Activated naive CD4-positive, alpha-beta T cell treated with anti-CD3 and anti-CD28 coated beads, Interleukin-2, amount 50 U/mL, for 24 hours (primary cell): ENCODE measurements at regions not wholly inside any gene's neighbourhood (a gene's known extent, or its start where the extent isn't known, plus 50 kb on each side); places are given as distances from the start of the nearest gene placed in this dataset.
"Not testable (repeated sequence)": the region's sequence is repeated elsewhere in the genome, so short reads cannot be mapped to it uniquely, and the experiment has no call there.

Experiments used
- H3K27ac Mint-ChIP-seq: one replicate; pipeline ENCODE4 v1.8.0; 2021; ENCODE audit warnings: mild to moderate bottlenecking, mixed read lengths
- H3K27me3 Mint-ChIP-seq: one replicate; pipeline ENCODE4 v1.8.0; 2021; ENCODE audit warnings: mixed read lengths
- H3K36me3 Mint-ChIP-seq: one replicate; pipeline ENCODE4 v1.8.0; 2021; ENCODE audit warnings: mixed read lengths
- H3K4me1 Mint-ChIP-seq: one replicate; pipeline ENCODE4 v1.8.0; 2021; ENCODE audit warnings: mixed read lengths
- H3K4me3 Mint-ChIP-seq: one replicate; pipeline ENCODE4 v1.8.0; 2021; ENCODE audit warnings: mild to moderate bottlenecking, mixed read lengths
- H3K9me3 Mint-ChIP-seq: one replicate; pipeline ENCODE4 v1.8.0; 2021; ENCODE audit warnings: mixed read lengths

DNA sequence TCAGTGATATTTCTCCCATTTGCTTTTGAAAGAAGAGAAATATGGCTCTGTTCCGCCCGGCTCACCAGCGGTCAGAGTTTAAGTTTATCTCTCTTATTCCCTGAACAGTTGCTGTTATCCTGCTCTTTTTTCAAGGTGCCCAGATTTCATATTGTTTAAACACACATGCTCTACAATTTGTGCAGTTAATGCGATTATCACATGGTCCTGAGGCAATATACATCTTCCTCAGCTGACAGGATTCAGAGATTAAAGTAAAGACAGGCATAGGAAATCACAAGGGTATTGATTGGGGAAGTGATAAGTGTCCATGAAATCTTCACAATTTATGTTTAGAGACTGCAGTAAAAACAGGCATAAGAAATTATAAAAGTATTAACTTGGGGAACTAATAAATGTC lies 76.9 kb upstream of the MAX start:
- H3K27me3 Mint-ChIP-seq, H3K4me1 Mint-ChIP-seq, H3K36me3 Mint-ChIP-seq, H3K27ac Mint-ChIP-seq, H3K4me3 Mint-ChIP-seq: not testable (repeated sequence)
- peaks cover 12% of the 10 kb centered on the region for H3K9me3 Mint-ChIP-seq

DNA sequence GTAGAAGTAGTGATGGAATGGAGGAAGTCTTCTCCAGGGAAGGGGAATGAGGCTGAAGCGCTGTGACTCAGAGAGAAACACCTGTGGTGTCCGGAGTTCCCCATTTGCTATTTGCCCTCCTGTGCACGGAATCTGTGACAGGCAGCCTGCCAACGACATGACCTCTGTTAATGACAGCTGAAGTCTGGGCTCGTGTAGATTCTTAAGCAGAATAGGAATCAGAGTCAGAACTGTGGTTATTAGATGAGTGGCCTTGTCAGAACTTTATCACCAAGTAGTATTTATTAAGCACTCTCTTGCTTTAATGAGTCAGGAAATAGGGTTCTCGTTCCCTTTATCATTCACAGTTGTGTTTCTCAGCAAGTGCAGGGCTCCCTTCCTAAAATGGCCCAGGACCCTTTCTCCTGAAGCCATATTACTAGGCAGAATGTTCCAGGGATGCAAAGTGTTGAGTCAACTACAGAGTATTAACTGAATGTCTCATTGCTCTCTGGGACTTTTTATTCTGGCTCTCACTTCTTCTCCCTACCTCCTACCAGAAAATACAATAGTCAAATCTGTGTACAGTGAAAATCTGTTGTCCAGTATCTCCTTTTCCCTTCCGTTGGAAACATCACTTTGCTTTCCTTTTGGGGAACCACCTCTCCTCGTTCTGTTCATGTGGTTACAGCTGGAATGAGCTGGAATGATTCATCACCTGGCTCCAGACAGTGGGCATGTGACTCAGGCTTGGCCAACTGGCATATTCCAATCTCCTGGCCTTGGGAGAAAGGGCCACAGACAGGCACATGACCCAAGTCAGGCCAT lies 77.8 kb upstream of the MAX start:
- Mint-ChIP-seq H3K4me3 (no peak overlapping the region), H3K36me3 (peaks cover 2% of the 10 kb centered on the region), H3K27ac (peak overlapping the region; percentile 46), H3K27me3 (no peaks in the 10 kb centered on the region), H3K9me3 (peaks cover 12% of the 10 kb centered on the region), H3K4me1 (peaks cover 5% of the 10 kb centered on the region)

DNA sequence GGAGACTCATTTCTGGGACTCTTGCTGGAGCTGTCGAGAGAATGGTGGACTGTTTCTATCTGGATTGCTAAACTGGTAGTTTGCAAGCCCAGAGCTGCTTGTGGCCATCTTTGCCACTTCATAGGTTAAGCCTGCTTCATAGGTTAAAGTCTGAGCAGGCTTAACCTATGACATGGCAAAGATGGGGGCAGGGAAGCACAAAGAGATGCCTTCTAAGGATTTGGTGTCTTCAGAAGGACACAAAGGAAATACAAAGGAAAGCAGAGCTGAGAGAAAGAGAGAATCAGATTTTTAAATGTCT lies 78.4 kb upstream of the MAX start:
- Mint-ChIP-seq H3K4me1 (peaks cover 5% of the 10 kb centered on the region), H3K27ac (no peak overlapping the region)

DNA sequence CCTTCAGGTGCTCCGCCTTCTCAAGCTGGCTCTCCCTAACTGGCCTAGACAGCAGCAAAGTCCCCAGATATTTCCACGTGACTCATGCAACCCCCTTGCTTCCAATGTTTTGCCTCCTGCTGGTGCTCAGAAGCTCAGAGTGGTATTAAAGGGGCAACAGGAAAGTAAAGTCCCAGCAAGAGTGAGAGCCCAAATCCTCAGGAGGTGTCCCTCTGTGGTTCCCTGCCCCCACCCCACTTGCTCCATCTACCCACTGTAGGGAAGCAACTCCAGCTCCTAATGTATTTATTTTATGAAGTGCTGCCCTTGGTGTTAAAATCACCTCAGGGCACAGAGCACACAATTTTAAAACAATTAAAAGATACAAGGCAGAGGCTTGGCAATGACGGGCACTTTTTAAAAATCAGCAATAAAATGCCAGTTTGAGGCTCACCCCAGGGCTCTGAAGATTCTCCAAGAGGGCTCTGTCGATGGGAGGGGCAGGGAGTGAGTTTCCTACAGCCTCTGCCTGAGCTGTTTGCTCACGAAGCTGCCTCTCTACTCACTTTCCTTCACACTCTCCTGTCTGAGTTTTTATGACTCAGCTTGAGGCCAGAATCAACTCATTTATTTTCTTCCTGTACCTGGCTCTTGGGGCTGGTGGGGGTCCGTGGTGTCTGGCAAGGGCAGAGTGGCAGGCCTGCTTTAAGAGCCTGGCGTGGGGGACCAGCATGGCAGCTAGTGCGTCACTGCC lies 81.9 kb upstream of the MAX start:
- peaks cover 2% of the 10 kb centered on the region for H3K36me3 Mint-ChIP-seq
- H3K4me1 Mint-ChIP-seq, result peaks cover 5% of the 10 kb centered on the region
- H3K9me3 Mint-ChIP-seq, result peaks cover 12% of the 10 kb centered on the region
- no peak overlapping the region for H3K4me3 Mint-ChIP-seq
- H3K27ac Mint-ChIP-seq, result no peak overlapping the region
- H3K27me3 Mint-ChIP-seq, result no peaks in the 10 kb centered on the region

More for the DNA sequence above, 78.4 kb upstream of the MAX start:
- Mint-ChIP-seq H3K9me3 (peaks cover 12% of the 10 kb centered on the region), H3K36me3 (peaks cover 2% of the 10 kb centered on the region), H3K4me3 (no peak overlapping the region), H3K27me3 (no peaks in the 10 kb centered on the region)

DNA sequence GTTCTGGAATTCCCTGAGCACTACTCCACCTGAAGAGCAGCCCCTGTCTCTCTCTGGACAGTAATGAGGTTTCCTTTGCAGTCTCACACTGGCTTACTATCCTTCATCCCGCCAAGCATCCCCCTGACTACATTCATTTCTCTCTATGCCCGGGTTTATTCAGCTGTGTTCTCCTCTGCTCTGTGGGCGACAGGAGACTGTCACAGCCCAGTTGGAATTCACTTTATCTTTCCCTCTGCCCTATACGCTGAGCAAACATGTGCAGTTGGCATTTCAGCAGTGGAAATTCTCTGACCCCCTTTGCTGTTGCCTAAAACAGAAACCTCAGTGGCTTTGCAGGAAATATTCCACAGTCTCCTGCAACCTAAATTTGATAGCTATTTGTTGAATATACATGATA lies 83.5 kb upstream of the MAX start:
- H3K27me3 Mint-ChIP-seq, result no peaks in the 10 kb centered on the region
- H3K27ac Mint-ChIP-seq, result no peak overlapping the region
- H3K4me1 Mint-ChIP-seq, result no peaks in the 10 kb centered on the region
- H3K4me3 Mint-ChIP-seq, result no peak overlapping the region
- H3K36me3 Mint-ChIP-seq, result peaks cover 2% of the 10 kb centered on the region
- peaks cover 12% of the 10 kb centered on the region for H3K9me3 Mint-ChIP-seq

DNA sequence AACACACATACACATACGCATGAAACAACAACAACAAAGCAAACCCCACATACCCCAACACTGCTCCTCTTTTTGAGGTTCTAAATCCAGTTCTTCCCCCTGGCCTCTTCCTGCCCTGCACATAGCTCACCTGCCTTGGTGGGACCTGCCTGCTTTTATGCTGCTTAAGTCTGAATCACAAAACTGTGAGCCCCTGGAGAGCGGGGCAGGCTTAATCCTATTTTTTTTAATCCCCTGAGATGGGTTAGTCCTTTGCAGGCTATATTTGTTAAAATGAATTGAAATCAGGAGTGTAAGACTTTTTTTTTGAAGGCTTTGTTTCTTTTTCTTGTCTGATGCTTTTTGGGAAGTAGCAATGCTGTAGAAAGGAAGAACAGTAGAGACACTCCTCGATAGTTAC lies 84.6 kb upstream of the MAX start:
- Mint-ChIP-seq H3K4me3 (no peak overlapping the region), H3K9me3 (peaks cover 10% of the 10 kb centered on the region), H3K27ac (no peak overlapping the region), H3K36me3 (peaks cover 2% of the 10 kb centered on the region), H3K4me1 (no peaks in the 10 kb centered on the region), H3K27me3 (no peaks in the 10 kb centered on the region)

DNA sequence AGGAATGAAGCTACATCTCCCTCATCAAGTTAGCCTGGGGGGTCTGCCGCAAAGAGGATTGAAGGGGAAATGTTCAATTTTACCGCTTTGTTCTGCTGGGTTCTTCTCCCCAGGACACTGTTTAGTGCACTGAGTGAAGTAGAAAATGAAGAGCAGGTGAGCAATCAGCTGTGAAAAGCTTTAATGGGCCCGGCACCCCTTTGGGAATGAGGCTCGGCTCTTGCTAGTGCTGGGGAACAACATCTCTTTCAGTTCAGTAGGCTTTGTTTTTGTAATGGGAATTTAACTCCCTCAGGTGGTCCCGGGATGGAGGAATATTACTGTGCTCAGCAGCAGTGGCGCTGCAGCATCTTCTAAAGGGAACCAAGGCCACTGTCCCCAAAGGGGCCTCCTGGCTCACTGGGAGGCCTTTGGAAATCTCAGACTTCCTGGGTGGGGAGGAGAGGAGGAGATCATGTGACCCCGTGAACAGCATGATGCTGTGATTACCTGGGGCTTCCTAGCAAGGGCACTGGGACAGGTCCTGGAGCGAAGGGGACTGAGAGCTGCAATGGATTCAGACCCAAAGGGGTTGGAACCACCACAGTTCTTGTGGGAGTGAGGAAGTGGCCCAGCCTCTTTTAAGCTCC lies 85.2 kb upstream of the MAX start:
- no peaks in the 10 kb centered on the region for H3K4me1 Mint-ChIP-seq
- no peak overlapping the region for H3K27ac Mint-ChIP-seq
- H3K9me3 Mint-ChIP-seq, result peaks cover 4% of the 10 kb centered on the region
- no peak overlapping the region for H3K4me3 Mint-ChIP-seq
- H3K36me3 Mint-ChIP-seq, result peaks cover 2% of the 10 kb centered on the region
- no peaks in the 10 kb centered on the region for H3K27me3 Mint-ChIP-seq

DNA sequence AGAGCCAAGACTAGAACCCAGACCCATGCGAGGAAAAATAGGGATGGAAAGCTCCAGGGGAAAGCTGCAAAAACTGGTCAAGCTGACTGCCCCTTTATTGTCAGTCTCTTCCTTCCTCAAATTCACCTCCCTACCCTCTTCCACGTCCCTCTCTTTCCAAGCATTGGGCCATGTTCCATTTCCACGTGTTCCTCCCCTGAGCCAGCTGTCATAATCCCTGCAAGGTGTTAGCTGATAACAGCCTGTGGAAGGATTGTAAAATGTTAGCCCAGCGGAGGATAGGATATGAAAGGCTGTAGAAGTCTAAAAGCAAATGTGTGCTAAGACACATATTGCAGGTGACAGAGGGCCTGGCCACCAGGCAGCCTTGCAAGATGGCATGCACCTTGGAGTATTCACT lies 88.0 kb upstream of the MAX start:
- Mint-ChIP-seq H3K9me3 (no peaks in the 10 kb centered on the region), H3K4me3 (no peak overlapping the region), H3K4me1 (no peaks in the 10 kb centered on the region), H3K27me3 (no peaks in the 10 kb centered on the region), H3K36me3 (no peaks in the 10 kb centered on the region), H3K27ac (no peak overlapping the region)

DNA sequence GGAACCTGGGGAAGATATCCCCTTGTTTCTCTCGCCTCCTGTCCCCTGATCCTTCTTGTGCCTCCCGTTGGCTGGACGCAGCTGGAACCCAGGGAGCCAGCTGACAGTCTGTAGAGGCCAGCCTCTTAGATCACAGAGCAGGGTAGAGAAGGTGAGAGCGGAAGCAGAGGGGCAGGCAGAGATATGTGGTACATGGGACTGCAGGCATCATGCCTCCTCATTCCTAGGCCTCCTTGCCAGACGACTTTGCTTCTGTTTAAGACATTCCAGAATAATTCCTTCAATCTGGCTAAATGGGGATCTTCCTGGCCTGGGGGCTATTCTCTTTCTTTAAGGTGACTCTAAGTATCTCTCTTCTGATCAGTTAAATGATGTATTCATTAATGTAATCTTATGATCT lies 89.4 kb upstream of the MAX start:
- Mint-ChIP-seq H3K27ac (no peak overlapping the region), H3K36me3 (no peaks in the 10 kb centered on the region), H3K4me3 (no peak overlapping the region), H3K4me1 (no peaks in the 10 kb centered on the region), H3K9me3 (no peaks in the 10 kb centered on the region), H3K27me3 (no peaks in the 10 kb centered on the region)

DNA sequence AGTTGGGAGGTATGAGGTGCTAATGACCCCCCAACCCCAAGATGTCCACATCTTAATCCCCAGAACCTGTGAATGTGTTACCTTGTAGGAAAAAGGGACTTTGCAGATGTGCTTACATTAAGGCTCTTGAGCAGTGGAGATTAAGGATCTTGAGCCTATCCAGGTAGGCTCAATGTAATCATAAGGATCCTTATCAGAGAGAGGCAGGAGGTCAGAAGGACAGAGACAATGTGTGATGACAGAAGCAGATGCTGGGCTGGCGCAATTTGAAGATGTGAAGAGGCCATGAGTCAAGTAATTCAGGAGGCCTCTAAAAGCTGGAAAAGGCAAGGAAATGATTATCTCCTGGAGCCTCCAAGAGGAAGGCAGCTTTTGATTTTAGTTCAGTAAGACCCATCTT lies 90.4 kb upstream of the MAX start:
- H3K27me3 Mint-ChIP-seq, result no peaks in the 10 kb centered on the region
- no peaks in the 10 kb centered on the region for H3K9me3 Mint-ChIP-seq
- no peak overlapping the region for H3K4me3 Mint-ChIP-seq
- H3K4me1 Mint-ChIP-seq, result no peaks in the 10 kb centered on the region
- no peaks in the 10 kb centered on the region for H3K36me3 Mint-ChIP-seq
- no peak overlapping the region for H3K27ac Mint-ChIP-seq

DNA sequence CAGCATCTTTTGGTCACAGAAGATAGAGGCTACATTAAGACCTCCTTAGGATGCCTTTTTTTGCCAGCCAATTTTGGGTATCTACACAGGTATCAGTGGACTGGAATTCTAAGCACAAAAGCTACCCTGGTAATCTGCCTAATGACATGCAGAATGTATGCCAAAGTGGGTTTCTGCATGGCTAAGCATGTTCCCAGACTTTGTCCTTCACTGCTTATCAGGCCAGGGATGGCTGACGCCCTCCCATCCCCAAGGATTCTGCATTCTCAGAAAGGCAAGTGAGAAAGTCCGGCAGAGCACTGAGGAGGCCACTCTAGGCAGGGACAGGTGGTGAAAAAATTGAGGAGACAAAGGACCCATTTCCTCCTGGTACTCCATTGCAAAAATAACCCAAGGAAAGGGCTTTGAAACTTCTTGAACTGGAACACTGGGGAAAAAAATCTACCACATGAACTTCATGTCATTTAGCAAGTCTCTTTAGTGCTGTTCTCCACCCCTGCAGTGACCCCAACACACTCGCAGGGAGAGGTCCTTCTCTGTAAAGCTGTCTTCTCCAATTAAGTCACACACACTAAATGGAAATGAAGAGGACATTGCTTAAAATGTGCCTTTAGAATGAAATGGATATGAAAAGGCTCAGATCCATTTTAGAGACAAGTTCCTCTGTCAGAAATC lies 91.7 kb upstream of the MAX start:
- Mint-ChIP-seq H3K9me3 (no peaks in the 10 kb centered on the region), H3K4me3 (no peak overlapping the region), H3K36me3 (no peaks in the 10 kb centered on the region), H3K27me3 (no peaks in the 10 kb centered on the region), H3K27ac (no peak overlapping the region), H3K4me1 (no peaks in the 10 kb centered on the region)

DNA sequence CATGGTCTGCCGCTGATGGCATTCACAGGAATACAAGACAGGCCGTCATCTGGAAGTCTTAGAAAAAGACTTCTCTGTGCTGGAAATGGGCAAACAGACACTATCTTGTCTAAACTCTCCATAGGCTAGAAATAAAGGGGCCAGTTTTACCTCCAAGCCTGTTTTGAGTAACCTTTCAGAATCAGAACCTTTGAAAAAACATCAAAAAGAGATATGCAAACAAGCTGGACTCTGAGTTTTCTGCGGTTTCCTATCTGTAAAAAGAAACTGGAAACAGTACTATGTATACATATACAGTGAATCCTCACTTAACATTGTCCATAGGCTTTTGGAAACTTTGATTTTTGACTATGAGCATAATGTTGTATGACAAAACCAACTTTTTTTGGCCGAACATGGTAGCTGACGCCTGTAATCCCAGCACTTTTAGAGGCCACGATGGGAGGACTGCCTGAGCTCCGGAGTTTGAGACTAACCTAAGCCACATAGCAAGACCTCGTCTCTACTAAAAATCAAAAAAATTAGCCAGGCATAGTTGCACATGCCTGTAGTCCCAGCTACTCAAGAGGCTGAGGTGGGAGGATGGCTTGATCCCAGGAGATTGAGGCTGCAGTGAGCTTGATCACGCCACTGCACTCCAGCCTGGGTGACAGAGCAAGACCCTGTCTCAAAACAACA lies 92.9 kb upstream of the MAX start:
- H3K9me3 Mint-ChIP-seq, result no peaks in the 10 kb centered on the region
- H3K27ac Mint-ChIP-seq, result no peak overlapping the region
- no peaks in the 10 kb centered on the region for H3K4me1 Mint-ChIP-seq
- no peaks in the 10 kb centered on the region for H3K27me3 Mint-ChIP-seq
- no peak overlapping the region for H3K4me3 Mint-ChIP-seq
- no peaks in the 10 kb centered on the region for H3K36me3 Mint-ChIP-seq

DNA sequence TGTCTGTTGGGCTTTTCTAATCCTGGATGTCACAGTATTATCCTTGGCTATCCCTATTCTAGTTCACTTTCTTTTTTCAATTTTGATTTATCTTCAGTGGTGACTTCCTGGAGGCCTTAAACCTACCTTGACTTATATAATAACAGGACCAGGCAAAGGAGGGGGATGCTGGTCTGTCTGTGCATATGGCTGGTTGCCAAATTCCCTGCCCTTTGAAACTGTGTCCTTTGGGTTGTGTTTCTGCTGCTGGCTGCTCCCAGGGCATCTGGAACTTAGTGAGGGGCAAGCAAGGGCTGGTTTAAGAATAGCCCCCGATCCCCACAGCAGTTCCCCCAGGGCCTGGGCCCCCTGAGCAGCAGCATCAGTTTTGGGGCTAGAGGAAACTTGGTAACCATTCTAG lies 96.0 kb upstream of the MAX start:
- no peaks in the 10 kb centered on the region for H3K9me3 Mint-ChIP-seq
- no peaks in the 10 kb centered on the region for H3K27me3 Mint-ChIP-seq
- H3K27ac Mint-ChIP-seq, result no peak overlapping the region
- no peak overlapping the region for H3K4me3 Mint-ChIP-seq
- H3K4me1 Mint-ChIP-seq, result no peaks in the 10 kb centered on the region
- H3K36me3 Mint-ChIP-seq, result no peaks in the 10 kb centered on the region

DNA sequence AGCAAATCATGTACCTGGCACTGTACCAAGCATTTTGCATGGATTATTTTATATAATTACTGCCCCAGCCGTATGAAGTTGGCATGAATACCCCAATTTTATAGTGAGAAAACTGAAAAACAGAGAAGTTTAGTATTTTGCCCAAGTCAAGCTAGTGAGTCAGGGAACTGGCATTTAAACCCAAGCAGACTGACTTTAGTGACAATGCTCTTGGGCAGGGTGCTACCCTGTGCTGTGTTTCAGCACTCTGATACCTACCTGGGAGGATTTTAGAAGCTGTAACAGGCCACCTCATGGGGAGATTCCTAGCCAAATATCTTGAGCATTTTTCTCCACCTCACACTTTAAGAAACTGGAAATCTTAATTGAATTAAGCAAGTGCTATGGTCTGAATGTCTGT lies 98.1 kb upstream of the MAX start:
- Mint-ChIP-seq H3K36me3 (no peaks in the 10 kb centered on the region), H3K4me1 (peaks cover 8% of the 10 kb centered on the region), H3K9me3 (no peaks in the 10 kb centered on the region), H3K27me3 (no peaks in the 10 kb centered on the region), H3K27ac (no peak overlapping the region), H3K4me3 (no peak overlapping the region)

DNA sequence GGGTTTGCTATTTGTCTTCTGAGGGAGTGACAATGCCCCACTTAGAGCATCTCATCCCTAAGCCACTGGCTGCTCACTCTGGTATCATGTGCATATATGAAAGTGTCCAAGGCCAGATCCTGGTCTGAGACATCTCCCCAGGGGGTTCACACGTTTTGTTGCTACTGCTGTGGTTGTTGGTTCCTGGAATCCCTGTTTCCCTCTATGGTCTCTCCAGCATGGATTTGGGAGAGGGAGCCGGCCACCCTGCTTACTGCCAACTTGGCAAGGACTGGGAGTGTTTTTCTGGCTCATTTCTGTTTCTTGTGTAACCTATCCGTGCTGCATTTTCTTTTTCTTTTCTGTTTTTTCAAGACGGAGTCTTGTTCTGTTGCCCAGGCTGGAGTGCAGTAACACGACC lies 101.3 kb upstream of the MAX start:
- no peaks in the 10 kb centered on the region for H3K9me3 Mint-ChIP-seq
- no peaks in the 10 kb centered on the region for H3K27me3 Mint-ChIP-seq
- peaks cover 34% of the 10 kb centered on the region for H3K4me1 Mint-ChIP-seq
- H3K4me3 Mint-ChIP-seq, result no peak overlapping the region
- no peaks in the 10 kb centered on the region for H3K36me3 Mint-ChIP-seq
- H3K27ac Mint-ChIP-seq, result no peak overlapping the region
